ENCODE measurements at regions not wholly inside any gene's neighbourhood (a gene's known extent, or its start where the extent isn't known, plus 50 kb on each side); places are given as distances from the start of the nearest gene placed in this dataset.
"Not testable (repeated sequence)": the region's sequence is repeated elsewhere in the genome, so short reads cannot be mapped to it uniquely, and the experiment has no call there.

- TF ChIP-seq, protein P1, sequence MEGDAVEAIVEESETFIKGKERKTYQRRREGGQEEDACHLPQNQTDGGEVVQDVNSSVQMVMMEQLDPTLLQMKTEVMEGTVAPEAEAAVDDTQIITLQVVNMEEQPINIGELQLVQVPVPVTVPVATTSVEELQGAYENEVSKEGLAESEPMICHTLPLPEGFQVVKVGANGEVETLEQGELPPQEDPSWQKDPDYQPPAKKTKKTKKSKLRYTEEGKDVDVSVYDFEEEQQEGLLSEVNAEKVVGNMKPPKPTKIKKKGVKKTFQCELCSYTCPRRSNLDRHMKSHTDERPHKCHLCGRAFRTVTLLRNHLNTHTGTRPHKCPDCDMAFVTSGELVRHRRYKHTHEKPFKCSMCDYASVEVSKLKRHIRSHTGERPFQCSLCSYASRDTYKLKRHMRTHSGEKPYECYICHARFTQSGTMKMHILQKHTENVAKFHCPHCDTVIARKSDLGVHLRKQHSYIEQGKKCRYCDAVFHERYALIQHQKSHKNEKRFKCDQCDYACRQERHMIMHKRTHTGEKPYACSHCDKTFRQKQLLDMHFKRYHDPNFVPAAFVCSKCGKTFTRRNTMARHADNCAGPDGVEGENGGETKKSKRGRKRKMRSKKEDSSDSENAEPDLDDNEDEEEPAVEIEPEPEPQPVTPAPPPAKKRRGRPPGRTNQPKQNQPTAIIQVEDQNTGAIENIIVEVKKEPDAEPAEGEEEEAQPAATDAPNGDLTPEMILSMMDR (IDR thresholded peaks at IDR 0.05; ENCODE audit: low read length), result not testable (repeated sequence)
- not testable (repeated sequence) for TF ChIP-seq EZH2 (IDR thresholded peaks at IDR 0.05; ENCODE audit: borderline replicate concordance, low read length)
Observed at GRCh38 chr1:121530026-121530425, 345.3 kb downstream of the SRGAP2C start.

Measured in OCI-LY1 (cell line).